Colonic mucosa (tissue), 4 donors: ENCODE measurements at regions not wholly inside any gene's neighbourhood (a gene's known extent, or its start where the extent isn't known, plus 50 kb on each side); places are given as distances from the start of the nearest gene placed in this dataset.

ENCODE experiments used
- DNase-seq: peaks from one replicate; pipeline ENCODE4 v3.0.0-alpha.2; 2020
- H3K27ac ChIP-seq: fragments of 200-600 bp; one replicate; pipeline ENCODE4 v1.8.0; 2021
- H3K27me3 ChIP-seq: fragments of 200-600 bp; one replicate; pipeline ENCODE4 v1.8.0; 2021
- H3K36me3 ChIP-seq: fragments of 200-600 bp; one replicate; pipeline ENCODE4 v1.8.0; 2021
- H3K4me1 ChIP-seq: fragments of 200-600 bp; one replicate; pipeline ENCODE4 v1.8.0; 2021; ENCODE audit warnings: mild to moderate bottlenecking
- H3K4me3 ChIP-seq: fragments of 200-600 bp; one replicate; pipeline ENCODE4 v1.8.0; 2021
- H3K9ac ChIP-seq, 2 donors: one replicate each; pipeline ENCODE4 v1.7.0; 2013; ENCODE audit warnings: control low read depth in 2 of 2, low read depth in 2 of 2, low read length in 2 of 2
- H3K9me3 ChIP-seq: fragments of 200-600 bp; one replicate; pipeline ENCODE4 v1.8.0; 2021
- intact Hi-C: fragments of 100-400 bp; cut with DNase I; formaldehyde crosslinking; loops from one replicate; pipeline ENCODE4 v1.14.1; 2022
- TF ChIP-seq, protein P1 (sequence below): fragments of 200-600 bp; IDR thresholded peaks from one replicate; pipeline ENCODE4 v1.8.0; 2022; ENCODE audit warnings: antibody characterized with exemption, mild to moderate bottlenecking
- donor health status: healthy.
- donor health status: DM: no; HTN: no; CAD: no.
- donor health status: DM: no; HTN: no; CAD: no.

DNA sequence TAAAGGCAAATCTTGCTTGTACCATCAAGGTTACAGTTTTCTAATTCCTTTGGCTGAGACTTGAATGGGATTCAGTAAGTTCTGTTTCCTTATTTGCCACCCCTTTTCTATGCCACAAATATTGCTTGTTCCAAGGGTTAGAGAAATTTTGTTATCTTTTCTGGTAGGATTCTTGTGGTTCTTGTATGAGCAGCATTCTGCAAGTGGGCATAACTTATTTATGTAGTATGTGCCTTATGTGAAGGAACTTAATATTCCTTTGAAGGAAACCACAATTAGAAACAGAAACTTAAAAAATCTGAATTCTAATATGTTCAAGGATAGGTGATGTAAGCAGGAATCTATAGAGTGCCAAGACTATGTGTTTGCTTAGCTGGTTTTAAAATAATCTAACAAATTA lies 53.1 kb upstream of the TSPAN5 start:
- H3K4me1 ChIP-seq: no peaks in the 10 kb centered on the region
- DNase-seq: no peak
- H3K9me3 ChIP-seq: no peaks in the 10 kb centered on the region
- H3K4me3 ChIP-seq: no peak overlapping the region
- H3K36me3 ChIP-seq: no peaks in the 10 kb centered on the region
- no peak overlapping the region for H3K9ac ChIP-seq
- H3K27ac ChIP-seq: no peak overlapping the region
- intact Hi-C loops: no loop called here
- no peaks in the 10 kb centered on the region for H3K27me3 ChIP-seq
- TF ChIP-seq, protein P1, sequence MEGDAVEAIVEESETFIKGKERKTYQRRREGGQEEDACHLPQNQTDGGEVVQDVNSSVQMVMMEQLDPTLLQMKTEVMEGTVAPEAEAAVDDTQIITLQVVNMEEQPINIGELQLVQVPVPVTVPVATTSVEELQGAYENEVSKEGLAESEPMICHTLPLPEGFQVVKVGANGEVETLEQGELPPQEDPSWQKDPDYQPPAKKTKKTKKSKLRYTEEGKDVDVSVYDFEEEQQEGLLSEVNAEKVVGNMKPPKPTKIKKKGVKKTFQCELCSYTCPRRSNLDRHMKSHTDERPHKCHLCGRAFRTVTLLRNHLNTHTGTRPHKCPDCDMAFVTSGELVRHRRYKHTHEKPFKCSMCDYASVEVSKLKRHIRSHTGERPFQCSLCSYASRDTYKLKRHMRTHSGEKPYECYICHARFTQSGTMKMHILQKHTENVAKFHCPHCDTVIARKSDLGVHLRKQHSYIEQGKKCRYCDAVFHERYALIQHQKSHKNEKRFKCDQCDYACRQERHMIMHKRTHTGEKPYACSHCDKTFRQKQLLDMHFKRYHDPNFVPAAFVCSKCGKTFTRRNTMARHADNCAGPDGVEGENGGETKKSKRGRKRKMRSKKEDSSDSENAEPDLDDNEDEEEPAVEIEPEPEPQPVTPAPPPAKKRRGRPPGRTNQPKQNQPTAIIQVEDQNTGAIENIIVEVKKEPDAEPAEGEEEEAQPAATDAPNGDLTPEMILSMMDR: no peak

- Histone ChIP-seq H3K9me3 (no peaks in the 10 kb centered on the region), H3K27me3 (no peaks in the 10 kb centered on the region), H3K36me3 (no peaks in the 10 kb centered on the region), H3K4me1 (no peaks in the 10 kb centered on the region), H3K9ac (no peak overlapping the region), H3K4me3 (no peak overlapping the region), H3K27ac (no peak overlapping the region)
- no peak for DNase-seq
- TF ChIP-seq, protein P1: no peak
- intact Hi-C loops: no loop called here
Measured at GRCh38 chr4:98710831-98711230, 52.4 kb upstream of the TSPAN5 start.
